ENCODE measurements at regions not wholly inside any gene's neighbourhood (a gene's known extent, or its start where the extent isn't known, plus 50 kb on each side); places are given as distances from the start of the nearest gene placed in this dataset.

DNA sequence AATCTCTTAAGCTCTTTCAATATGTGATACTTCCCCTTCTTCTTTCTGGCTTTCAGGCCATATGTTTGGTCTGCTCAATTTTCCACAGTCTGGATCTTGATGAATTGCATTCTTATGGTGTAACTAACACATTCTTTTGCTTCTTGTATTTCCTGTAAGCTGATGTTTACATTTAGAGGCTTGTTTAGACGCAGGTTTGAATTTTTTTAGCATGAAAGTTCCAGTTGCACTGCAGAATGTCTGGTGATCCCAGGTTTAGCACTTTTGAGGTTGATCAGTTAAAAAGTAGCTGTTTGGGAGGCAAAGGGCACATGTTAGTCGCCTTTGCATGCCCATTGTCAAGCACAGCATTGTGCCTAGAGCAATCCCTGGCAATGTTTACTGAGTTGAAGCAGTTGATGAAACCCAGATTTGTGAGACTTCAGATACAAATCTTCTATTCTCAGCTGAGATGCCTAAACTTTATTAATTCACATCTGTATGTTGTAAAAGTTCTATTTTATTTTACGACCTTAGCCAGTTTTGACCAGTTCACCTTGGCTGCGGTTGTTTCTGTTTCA, 59.6 kb upstream of the SPATA31C2 start:
- no peaks in the 10 kb centered on the region for H3K4me1 ChIP-seq (ENCODE audit: insufficient read depth, low read length)
- H3K4me3 ChIP-seq (ENCODE audit: low read length) = no peak overlapping the region
- no peaks in the 10 kb centered on the region for H3K36me3 Mint-ChIP-seq (ENCODE audit: low read depth)
- no peaks in the 10 kb centered on the region for H3K9me3 ChIP-seq (ENCODE audit: control insufficient read depth in 1 of 2, insufficient read depth in 1 of 2, low read length in 2 of 2)
- H3K4me3 Mint-ChIP-seq = no peak overlapping the region
- ChIA-PET POLR2A (no interaction called here), CTCF (interaction anchor here (0.6 kb wide), 1 partner anchor 1334 kb away, joined by 3 read pairs; no protein-coding TSS in a partner anchor)
- intact Hi-C loops (cut with DNase I, micrococcal nuclease) = no loop called here
- TF ChIP-seq, protein P1, sequence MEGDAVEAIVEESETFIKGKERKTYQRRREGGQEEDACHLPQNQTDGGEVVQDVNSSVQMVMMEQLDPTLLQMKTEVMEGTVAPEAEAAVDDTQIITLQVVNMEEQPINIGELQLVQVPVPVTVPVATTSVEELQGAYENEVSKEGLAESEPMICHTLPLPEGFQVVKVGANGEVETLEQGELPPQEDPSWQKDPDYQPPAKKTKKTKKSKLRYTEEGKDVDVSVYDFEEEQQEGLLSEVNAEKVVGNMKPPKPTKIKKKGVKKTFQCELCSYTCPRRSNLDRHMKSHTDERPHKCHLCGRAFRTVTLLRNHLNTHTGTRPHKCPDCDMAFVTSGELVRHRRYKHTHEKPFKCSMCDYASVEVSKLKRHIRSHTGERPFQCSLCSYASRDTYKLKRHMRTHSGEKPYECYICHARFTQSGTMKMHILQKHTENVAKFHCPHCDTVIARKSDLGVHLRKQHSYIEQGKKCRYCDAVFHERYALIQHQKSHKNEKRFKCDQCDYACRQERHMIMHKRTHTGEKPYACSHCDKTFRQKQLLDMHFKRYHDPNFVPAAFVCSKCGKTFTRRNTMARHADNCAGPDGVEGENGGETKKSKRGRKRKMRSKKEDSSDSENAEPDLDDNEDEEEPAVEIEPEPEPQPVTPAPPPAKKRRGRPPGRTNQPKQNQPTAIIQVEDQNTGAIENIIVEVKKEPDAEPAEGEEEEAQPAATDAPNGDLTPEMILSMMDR (IDR thresholded peaks at IDR 0.05) = no peak
- no peak overlapping the region for H3K27ac ChIP-seq (ENCODE audit: low read depth in 1 of 2, low read length in 2 of 2)
- ATAC-seq (ENCODE audit: poor library complexity) = no peak
- H3K27ac Mint-ChIP-seq = no peak overlapping the region
- no peaks in the 10 kb centered on the region for H3K36me3 ChIP-seq (ENCODE audit: insufficient read depth, low read length)
- no peak for DNase-seq
- H3K4me1 Mint-ChIP-seq (ENCODE audit: low read depth) = no peaks in the 10 kb centered on the region
- H3K27me3 Mint-ChIP-seq = peaks cover 25% of the 10 kb centered on the region
- peaks cover 4 to 7% of the 10 kb centered on the region in 2 experiments for H3K27me3 ChIP-seq (ENCODE audit: control insufficient read depth in 1 of 2, insufficient read depth in 2 of 2, low read length in 2 of 2)
- no peaks in the 10 kb centered on the region for H3K9me3 Mint-ChIP-seq

DNA sequence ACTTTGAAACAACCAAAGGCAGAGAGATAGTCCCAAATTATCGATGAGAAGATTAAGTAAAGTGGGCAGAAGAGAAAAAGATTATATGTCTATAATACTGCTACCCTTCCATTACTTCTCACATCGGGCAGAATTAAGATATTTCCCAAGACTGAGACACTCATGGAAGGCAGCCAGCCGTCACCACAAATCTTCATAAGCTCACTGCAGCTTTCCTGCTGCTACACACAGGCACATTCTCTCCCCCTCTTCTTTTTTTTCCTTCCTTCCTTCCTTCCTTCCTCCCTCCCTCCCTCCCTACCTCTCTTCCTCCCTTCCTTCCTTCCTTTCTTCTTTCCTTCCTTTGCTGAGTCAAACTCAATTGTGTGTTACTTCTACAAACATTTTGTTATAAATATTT, 58.7 kb upstream of the SPATA31C2 start:
- no peak overlapping the region for H3K27ac Mint-ChIP-seq
- intact Hi-C loops (cut with DNase I, micrococcal nuclease) = no loop called here
- H3K27me3 Mint-ChIP-seq = peaks cover 30% of the 10 kb centered on the region
- DNase-seq (no peak), ATAC-seq (ENCODE audit: poor library complexity) (no peak)
- no peak overlapping the region for H3K27ac ChIP-seq (ENCODE audit: low read depth in 1 of 2, low read length in 2 of 2)
- no peaks in the 10 kb centered on the region for H3K36me3 ChIP-seq (ENCODE audit: insufficient read depth, low read length)
- H3K4me3 ChIP-seq (ENCODE audit: low read length) = no peak overlapping the region
- no peak overlapping the region for H3K4me3 Mint-ChIP-seq
- ChIA-PET CTCF (no interaction called here), POLR2A (no interaction called here)
- H3K9me3 Mint-ChIP-seq = no peaks in the 10 kb centered on the region
- no peaks in the 10 kb centered on the region for H3K4me1 ChIP-seq (ENCODE audit: insufficient read depth, low read length)
- H3K36me3 Mint-ChIP-seq (ENCODE audit: low read depth) = no peaks in the 10 kb centered on the region
- TF ChIP-seq, protein P1 (IDR thresholded peaks at IDR 0.05) = no peak
- no peaks in the 10 kb centered on the region for H3K4me1 Mint-ChIP-seq (ENCODE audit: low read depth)
- H3K27me3 ChIP-seq (ENCODE audit: control insufficient read depth in 1 of 2, insufficient read depth in 2 of 2, low read length in 2 of 2) = peaks cover 4 to 7% of the 10 kb centered on the region in 2 experiments
- no peaks in the 10 kb centered on the region for H3K9me3 ChIP-seq (ENCODE audit: control insufficient read depth in 1 of 2, insufficient read depth in 1 of 2, low read length in 2 of 2)

DNA sequence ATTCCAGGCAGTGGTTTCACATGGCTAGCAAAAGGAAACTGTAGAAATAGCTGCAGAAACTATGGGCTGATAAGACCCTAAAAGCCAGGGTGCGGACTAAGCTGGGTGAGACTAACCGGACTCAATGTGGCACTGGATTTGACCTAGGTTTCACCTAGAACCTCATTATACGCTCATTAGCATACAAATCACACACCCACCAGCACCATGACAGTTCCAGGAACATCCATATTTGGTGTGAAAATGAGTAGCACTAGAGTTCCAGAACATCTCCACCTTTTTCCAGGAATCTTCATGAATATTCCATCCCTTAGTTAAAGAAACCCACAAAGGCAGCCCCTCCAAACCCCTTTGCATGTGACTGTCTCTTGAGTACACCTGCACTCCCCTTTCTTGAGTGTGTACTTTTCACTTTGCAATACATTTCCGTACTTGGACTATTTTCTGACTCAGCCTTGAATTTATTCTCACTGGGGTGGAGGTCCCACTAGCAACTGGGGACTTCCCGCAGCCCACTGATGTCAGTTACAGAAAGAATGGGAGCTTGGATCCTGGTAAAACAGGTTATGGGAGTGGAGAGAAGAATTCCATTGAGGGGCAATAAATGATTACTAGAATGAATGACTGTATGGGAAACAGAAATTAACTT, 58.0 kb upstream of the SPATA31C2 start:
- Mint-ChIP-seq H3K4me1 (ENCODE audit: low read depth) (no peaks in the 10 kb centered on the region), H3K27me3 (peaks cover 30% of the 10 kb centered on the region), H3K27ac (no peak overlapping the region), H3K36me3 (ENCODE audit: low read depth) (no peaks in the 10 kb centered on the region), H3K9me3 (no peaks in the 10 kb centered on the region), H3K4me3 (no peak overlapping the region)
- Histone ChIP-seq H3K4me3 (ENCODE audit: low read length) (no peak overlapping the region), H3K36me3 (ENCODE audit: insufficient read depth, low read length) (no peaks in the 10 kb centered on the region), H3K9me3 (ENCODE audit: control insufficient read depth in 1 of 2, insufficient read depth in 1 of 2, low read length in 2 of 2) (no peaks in the 10 kb centered on the region), H3K27ac (ENCODE audit: low read depth in 1 of 2, low read length in 2 of 2) (no peak overlapping the region), H3K4me1 (ENCODE audit: insufficient read depth, low read length) (no peaks in the 10 kb centered on the region), H3K27me3 (ENCODE audit: control insufficient read depth in 1 of 2, insufficient read depth in 2 of 2, low read length in 2 of 2) (peaks cover 4 to 11% of the 10 kb centered on the region in 2 experiments)
- DNase-seq = no peak
- TF ChIP-seq, protein P1 (IDR thresholded peaks at IDR 0.05) = no peak
- ATAC-seq (ENCODE audit: poor library complexity) = no peak
- intact Hi-C loops (cut with DNase I, micrococcal nuclease) = no loop called here
- ChIA-PET POLR2A (no interaction called here), CTCF (no interaction called here)
